NB4 (cell line): ENCODE measurements at regions not wholly inside any gene's neighbourhood (a gene's known extent, or its start where the extent isn't known, plus 50 kb on each side); places are given as distances from the start of the nearest gene placed in this dataset.
A peak's percentile ranks its signal among the peaks of the same experiment; 100 is the strongest.

ENCODE experiments used
- DNase-seq: peaks from one replicate; pipeline ENCODE4 v3.0.0; 2010; ENCODE audit warnings: low read depth
- H3K4me3 ChIP-seq: one replicate; pipeline ENCODE4 v1.5.1; 2011; ENCODE audit warnings: mild to moderate bottlenecking, low read depth, low read length, moderate library complexity
- CTCF ChIP-seq: IDR thresholded peaks from one replicate; pipeline ENCODE4 v1.5.1; 2012; ENCODE audit warnings: low read depth, low read length
- MAX ChIP-seq: IDR thresholded peaks from 2 replicates; pipeline ENCODE4 v1.6.1; 2011; ENCODE audit warnings: low read depth, low read length
- MYC ChIP-seq: IDR thresholded peaks from 2 replicates; pipeline ENCODE4 v1.6.1; 2011; ENCODE audit warnings: low read depth, low read length
- POLR2A ChIP-seq: IDR thresholded peaks from 2 replicates; pipeline ENCODE4 v1.6.1; 2011; ENCODE audit warnings: mild to moderate bottlenecking; ENCODE audit not compliant: insufficient read length; ENCODE audit errors: extremely low read depth

- peak; percentile 44 for DNase-seq
- no peak overlapping the region for H3K4me3 ChIP-seq
- TF ChIP-seq POLR2A (no peak), MYC (no peak), CTCF (peak; percentile 44), MAX (no peak)
Observed at GRCh38 chrX:63128509-63128908, 222.6 kb downstream of the SPIN4 start.

- H3K4me3 ChIP-seq, result no peak overlapping the region
- TF ChIP-seq MYC (no peak), POLR2A (no peak), MAX (no peak), CTCF (no peak)
- DNase-seq, result no peak
Observed at GRCh38 chrX:63115196-63115595, 235.9 kb downstream of the SPIN4 start.

- no peak overlapping the region for H3K4me3 ChIP-seq
- DNase-seq, result no peak
- TF ChIP-seq POLR2A (no peak), MYC (no peak), MAX (no peak), CTCF (no peak)
Observed at GRCh38 chrX:63101879-63102620, 249.1 kb downstream of the SPIN4 start.

- TF ChIP-seq MYC (no peak), CTCF (no peak), POLR2A (no peak)
- DNase-seq, result no peak
- H3K4me3 ChIP-seq, result no peak overlapping the region
Observed at GRCh38 chrX:63058204-63058603, 292.9 kb downstream of the SPIN4 start.

- no peak overlapping the region for H3K4me3 ChIP-seq
- TF ChIP-seq MYC, result no peak
- TF ChIP-seq MAX, result no peak
- no peak for TF ChIP-seq POLR2A
- peak; percentile 44 for TF ChIP-seq CTCF
- peak; percentile 18 for DNase-seq
Observed at GRCh38 chrX:63050225-63050624, 300.9 kb downstream of the SPIN4 start.
